PFSK-1 (cell line): ENCODE measurements at regions not wholly inside any gene's neighbourhood (a gene's known extent, or its start where the extent isn't known, plus 50 kb on each side); places are given as distances from the start of the nearest gene placed in this dataset.

Experiments used
- POLR2AphosphoS5 ChIP-seq: IDR thresholded peaks from 2 replicates; pipeline ENCODE4 v1.6.1; 2012; ENCODE audit warnings: low read depth, mild to moderate bottlenecking, control low read depth, low read length, moderate library complexity
- REST ChIP-seq, 2 experiments: IDR thresholded peaks; 2 replicates each; pipeline versions ENCODE4 v1.6.1 to v1.8.0; 2011 to 2012; ENCODE audit warnings: low read depth in 2 of 2, low read length in 2 of 2, control low read depth in 1 of 2, inconsistent platforms in 1 of 2, mild to moderate bottlenecking in 1 of 2, moderate library complexity in 1 of 2; ENCODE audit not compliant: insufficient read depth in 1 of 2
- SIN3A ChIP-seq: IDR thresholded peaks from 2 replicates; pipeline ENCODE4 v1.6.1; 2012; ENCODE audit warnings: mild to moderate bottlenecking, low read length, moderate library complexity, borderline replicate concordance; ENCODE audit not compliant: insufficient read depth

GRCh38 chr10:2246747-2247146, 509.4 kb upstream of the ADARB2 start:
- TF ChIP-seq POLR2AphosphoS5, result no peak
- no peak for TF ChIP-seq SIN3A
- no peak for TF ChIP-seq REST (IDR thresholded peaks at IDR 0.05; ENCODE audit: insufficient read depth in 1 of 2, low read depth in 2 of 2, low read length in 2 of 2)
